ENCODE measurements at regions not wholly inside any gene's neighbourhood (a gene's known extent, or its start where the extent isn't known, plus 50 kb on each side); places are given as distances from the start of the nearest gene placed in this dataset.

DNA sequence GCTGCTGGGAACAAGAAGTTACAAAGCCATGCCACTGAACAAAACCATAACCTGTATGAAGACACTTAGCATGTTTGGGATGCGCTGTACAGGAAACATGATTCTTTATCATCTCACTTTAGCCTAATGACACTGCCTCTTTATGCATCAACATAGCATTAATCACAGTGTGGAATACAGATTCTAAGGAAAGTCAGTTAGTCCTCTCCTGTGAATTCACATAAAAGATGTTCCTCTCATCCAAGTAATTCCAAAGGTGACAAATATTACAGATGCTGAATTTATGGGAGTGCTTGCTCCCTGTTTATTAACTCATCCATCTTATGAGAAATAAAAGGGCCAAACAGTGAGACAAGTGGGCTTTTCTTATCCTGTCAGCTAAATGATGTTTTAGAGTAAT is 1677.7 kb downstream of the EFNA5 start:
- no peak overlapping the region for H3K4me3 ChIP-seq
- no peaks in the 10 kb centered on the region for H3K4me1 ChIP-seq
- TF ChIP-seq, protein P1, sequence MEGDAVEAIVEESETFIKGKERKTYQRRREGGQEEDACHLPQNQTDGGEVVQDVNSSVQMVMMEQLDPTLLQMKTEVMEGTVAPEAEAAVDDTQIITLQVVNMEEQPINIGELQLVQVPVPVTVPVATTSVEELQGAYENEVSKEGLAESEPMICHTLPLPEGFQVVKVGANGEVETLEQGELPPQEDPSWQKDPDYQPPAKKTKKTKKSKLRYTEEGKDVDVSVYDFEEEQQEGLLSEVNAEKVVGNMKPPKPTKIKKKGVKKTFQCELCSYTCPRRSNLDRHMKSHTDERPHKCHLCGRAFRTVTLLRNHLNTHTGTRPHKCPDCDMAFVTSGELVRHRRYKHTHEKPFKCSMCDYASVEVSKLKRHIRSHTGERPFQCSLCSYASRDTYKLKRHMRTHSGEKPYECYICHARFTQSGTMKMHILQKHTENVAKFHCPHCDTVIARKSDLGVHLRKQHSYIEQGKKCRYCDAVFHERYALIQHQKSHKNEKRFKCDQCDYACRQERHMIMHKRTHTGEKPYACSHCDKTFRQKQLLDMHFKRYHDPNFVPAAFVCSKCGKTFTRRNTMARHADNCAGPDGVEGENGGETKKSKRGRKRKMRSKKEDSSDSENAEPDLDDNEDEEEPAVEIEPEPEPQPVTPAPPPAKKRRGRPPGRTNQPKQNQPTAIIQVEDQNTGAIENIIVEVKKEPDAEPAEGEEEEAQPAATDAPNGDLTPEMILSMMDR (IDR thresholded peaks at IDR 0.05), result no peak
- ATAC-seq, result no peak
- H3K27ac ChIP-seq, result no peak overlapping the region
- intact Hi-C loops (cut with DNase I), result no loop called here
- DNase-seq, result no peak
- no peaks in the 10 kb centered on the region for H3K27me3 ChIP-seq
- H3K9me3 ChIP-seq, result peaks cover 0 to 3% (median 0%) of the 10 kb centered on the region in 11 donors
- WGBS, 2 donors, result 89 to 95% methylated on average over 1 of the region's 1 CpG
- no peaks in the 10 kb centered on the region for H3K36me3 ChIP-seq

DNA sequence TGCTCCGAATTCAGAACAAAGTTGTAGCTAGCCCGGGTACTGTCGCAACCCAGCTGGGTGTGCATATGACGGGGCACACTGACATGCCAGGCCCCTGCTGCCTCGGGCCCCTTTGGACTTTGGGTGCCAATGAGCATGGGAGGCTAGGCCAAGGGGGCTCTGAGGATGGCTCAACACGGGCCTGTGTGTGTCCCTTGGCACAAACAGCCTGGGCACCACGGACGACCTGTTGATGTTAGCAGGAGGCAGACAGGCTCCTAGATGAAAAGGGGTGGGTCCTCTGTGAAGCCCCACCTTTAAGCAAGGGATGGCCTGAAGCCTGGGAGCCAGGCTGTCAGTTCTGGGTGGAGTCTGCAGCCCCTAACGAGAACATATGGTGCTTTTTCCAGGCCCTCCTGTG is 1688.2 kb downstream of the EFNA5 start:
- WGBS, 2 donors, result 83 to 84% methylated on average over 9 of the region's 9 CpGs
- ATAC-seq (no peak), DNase-seq (no peak)
- TF ChIP-seq, protein P1 (IDR thresholded peaks at IDR 0.05), result no peak
- H3K4me1 ChIP-seq, result no peaks in the 10 kb centered on the region
- no peak overlapping the region for H3K4me3 ChIP-seq
- H3K36me3 ChIP-seq, result no peaks in the 10 kb centered on the region
- H3K9me3 ChIP-seq, result peaks cover 0 to 6% (median 0%) of the 10 kb centered on the region in 11 donors
- no peak overlapping the region for H3K27ac ChIP-seq
- no peaks in the 10 kb centered on the region for H3K27me3 ChIP-seq
- intact Hi-C loops (cut with DNase I), result no loop called here

DNA sequence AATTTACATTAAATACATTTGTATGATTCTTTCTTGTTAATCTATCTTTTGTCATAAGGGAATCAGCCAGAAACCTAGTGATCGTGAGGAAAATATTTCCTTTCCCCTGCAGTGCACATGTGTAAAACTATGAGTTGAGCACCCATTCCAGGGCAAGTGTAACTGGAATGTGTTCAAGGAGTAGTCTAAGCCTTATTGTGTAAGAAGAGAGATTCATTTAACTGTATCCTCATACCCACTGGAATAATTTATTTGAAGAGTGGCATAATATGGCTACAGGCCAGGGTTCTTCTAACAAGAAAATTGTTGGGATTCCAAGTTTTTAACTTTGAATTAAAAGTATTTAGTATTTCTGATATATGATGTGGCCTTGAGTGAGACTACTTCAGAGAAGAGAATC is 1692.7 kb downstream of the EFNA5 start:
- TF ChIP-seq, protein P1 (IDR thresholded peaks at IDR 0.05), result no peak
- WGBS, 2 donors, result 78 to 79% methylated on average over 1 of the region's 1 CpG
- Histone ChIP-seq H3K4me3 (no peak overlapping the region), H3K36me3 (no peaks in the 10 kb centered on the region), H3K4me1 (no peaks in the 10 kb centered on the region), H3K9me3 (no peaks in the 10 kb centered on the region), H3K27ac (no peak overlapping the region), H3K27me3 (no peaks in the 10 kb centered on the region)
- intact Hi-C loops (cut with DNase I), result no loop called here
- DNase-seq, result no peak
- ATAC-seq, result no peak

DNA sequence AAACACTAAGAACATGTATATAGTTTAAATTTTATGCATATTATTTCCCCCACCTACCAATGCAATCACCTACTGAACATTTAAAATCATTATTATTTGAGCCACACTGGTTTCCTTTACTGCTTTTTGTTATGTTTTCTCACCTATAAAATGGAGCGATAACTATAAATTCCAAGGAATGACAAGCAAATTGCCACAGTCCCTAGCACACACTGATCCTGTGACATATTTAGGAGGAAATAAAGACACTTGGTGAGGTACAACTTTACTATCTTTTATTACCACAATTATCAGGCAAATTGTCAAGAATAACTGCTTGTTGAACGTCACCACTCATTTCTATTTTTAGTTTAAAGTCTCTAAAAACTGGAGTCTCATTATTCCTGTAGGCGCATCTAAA is 1693.6 kb downstream of the EFNA5 start:
- TF ChIP-seq, protein P1 (IDR thresholded peaks at IDR 0.05), result no peak
- Histone ChIP-seq H3K4me3 (no peak overlapping the region), H3K36me3 (no peaks in the 10 kb centered on the region), H3K9me3 (no peaks in the 10 kb centered on the region), H3K27ac (no peak overlapping the region), H3K27me3 (no peaks in the 10 kb centered on the region), H3K4me1 (no peaks in the 10 kb centered on the region)
- DNase-seq (no peak), ATAC-seq (no peak)
- 65 to 68% methylated on average over 3 of the region's 3 CpGs for WGBS, 2 donors
- intact Hi-C loops (cut with DNase I), result no loop called here

DNA sequence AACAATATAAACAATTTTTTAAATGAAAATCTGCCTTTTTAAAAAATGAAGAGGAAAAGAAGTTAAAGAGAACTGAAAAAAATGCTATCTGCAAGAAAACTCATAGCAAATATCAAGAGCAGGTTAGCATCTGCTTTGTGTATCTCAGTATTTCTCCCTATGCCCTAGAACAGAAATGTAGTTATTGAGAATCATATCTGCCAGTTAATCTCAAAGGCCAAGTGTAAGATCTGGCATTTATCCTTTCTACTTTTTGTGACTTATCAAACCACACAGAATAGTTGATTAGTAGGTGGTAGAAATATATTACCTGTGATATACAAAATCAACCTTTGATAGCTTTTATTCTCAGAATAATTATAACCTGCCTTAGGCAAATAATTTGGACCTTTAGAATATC is 1699.8 kb downstream of the EFNA5 start:
- H3K27ac ChIP-seq, result no peak overlapping the region
- H3K4me3 ChIP-seq, result no peak overlapping the region
- no peaks in the 10 kb centered on the region for H3K36me3 ChIP-seq
- peaks cover 0 to 3% (median 0%) of the 10 kb centered on the region in 11 donors for H3K9me3 ChIP-seq
- no peak for DNase-seq
- TF ChIP-seq, protein P1 (IDR thresholded peaks at IDR 0.05), result no peak
- intact Hi-C loops (cut with DNase I), result no loop called here
- H3K4me1 ChIP-seq, result no peaks in the 10 kb centered on the region
- H3K27me3 ChIP-seq, result no peaks in the 10 kb centered on the region
- no peak for ATAC-seq
